Body of pancreas (tissue), 4 donors: ENCODE measurements at regions not wholly inside any gene's neighbourhood (a gene's known extent, or its start where the extent isn't known, plus 50 kb on each side); places are given as distances from the start of the nearest gene placed in this dataset.
A peak's percentile ranks its signal among the peaks of the same experiment; 100 is the strongest.

Experiments
- ATAC-seq: fragments of 150-250 bp; one replicate; pipeline ENCODE4 v1.9.1; 2016
- DNase-seq, 4 donors: peaks; one replicate each; pipeline ENCODE4 v3.0.0-alpha.2; 2019
- H3K27ac ChIP-seq, 4 donors: fragments of 200-600 bp; sonication (generic); 1 replicate in 3 of 4; 2 replicates in 1 of 4; pipeline versions ENCODE4 v1.5.1 to v1.6.1; 2016 to 2019; ENCODE audit warnings: mild to moderate bottlenecking in 1 of 4, mixed read lengths in 1 of 4, moderate library complexity in 1 of 4
- H3K27me3 ChIP-seq, 2 donors: fragments of 200-600 bp; sonication (generic); one replicate each; pipeline ENCODE4 v1.6.0; 2016; ENCODE audit warnings: mild to moderate bottlenecking in 1 of 2
- H3K36me3 ChIP-seq, 2 donors: fragments of 200-600 bp; sonication (generic); replicated peaks in 1 of 2; 2 replicates each; pipeline ENCODE4 v1.5.1; 2016; ENCODE audit warnings: low read depth in 2 of 2; ENCODE audit not compliant: insufficient read depth in 1 of 2
- H3K4me1 ChIP-seq: fragments of 200-600 bp; sonication (generic); one replicate; pipeline ENCODE4 v1.6.0; 2016
- H3K4me3 ChIP-seq, 2 donors: fragments of 200-600 bp; sonication (generic); 1 replicate in 1 of 2; 2 replicates in 1 of 2; pipeline ENCODE4 v1.5.1; 2016 to 2019
- H3K9me3 ChIP-seq, 3 donors: fragments of 200-600 bp; sonication (generic); 1 replicate in 2 of 3; 2 replicates in 1 of 3; pipeline ENCODE4 v1.5.1; 2016
- POLR2A ChIP-seq, 3 donors: fragments of 450-650 bp; IDR thresholded peaks; one replicate each; pipeline ENCODE4 v1.6.1; 2016; ENCODE audit warnings: antibody characterized with exemption in 3 of 3, mild to moderate bottlenecking in 2 of 3
- WGBS, 2 donors: methylation state at CpG; one replicate each; pipeline ENCODE4 v1.1.5; 2017; 5-methylcytosine and 5-hydroxymethylcytosine counted together
- intact Hi-C: fragments of 100-400 bp; cut with DNase I; formaldehyde crosslinking; loops from one replicate; pipeline ENCODE4 v1.15.1; 2023
- TF ChIP-seq, protein P1 (sequence below), 7 experiments: fragments of 450-650 bp in 4 of 7; fragments of 200-600 bp in 3 of 7; sonication (generic) in 3 of 7; IDR thresholded peaks; one replicate each; pipeline ENCODE4 v1.5.1; 2016 to 2019; ENCODE audit warnings: antibody characterized with exemption in 7 of 7

DNA sequence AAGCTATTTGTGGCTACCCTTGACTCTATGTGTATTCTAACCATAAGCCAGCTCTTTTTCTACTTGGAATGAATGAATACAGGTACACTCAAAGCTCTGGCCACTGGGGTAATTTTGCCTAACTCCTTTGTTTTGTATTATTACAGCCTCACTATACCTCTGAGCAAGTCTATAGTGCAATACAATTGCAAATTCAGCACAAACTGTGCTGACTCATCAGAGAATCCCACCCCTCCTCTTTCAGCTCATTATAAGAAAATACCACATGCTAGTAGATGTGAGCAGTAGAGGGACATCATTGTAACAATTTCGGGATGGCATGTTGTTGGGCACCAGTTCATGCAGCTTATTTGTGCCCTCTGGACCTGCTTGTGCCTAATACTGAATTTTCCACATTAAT, 1382.2 kb downstream of the SLITRK5 start:
- H3K4me1 ChIP-seq: no peaks in the 10 kb centered on the region
- TF ChIP-seq POLR2A (IDR thresholded peaks at IDR 0.05): no peak
- TF ChIP-seq, protein P1, sequence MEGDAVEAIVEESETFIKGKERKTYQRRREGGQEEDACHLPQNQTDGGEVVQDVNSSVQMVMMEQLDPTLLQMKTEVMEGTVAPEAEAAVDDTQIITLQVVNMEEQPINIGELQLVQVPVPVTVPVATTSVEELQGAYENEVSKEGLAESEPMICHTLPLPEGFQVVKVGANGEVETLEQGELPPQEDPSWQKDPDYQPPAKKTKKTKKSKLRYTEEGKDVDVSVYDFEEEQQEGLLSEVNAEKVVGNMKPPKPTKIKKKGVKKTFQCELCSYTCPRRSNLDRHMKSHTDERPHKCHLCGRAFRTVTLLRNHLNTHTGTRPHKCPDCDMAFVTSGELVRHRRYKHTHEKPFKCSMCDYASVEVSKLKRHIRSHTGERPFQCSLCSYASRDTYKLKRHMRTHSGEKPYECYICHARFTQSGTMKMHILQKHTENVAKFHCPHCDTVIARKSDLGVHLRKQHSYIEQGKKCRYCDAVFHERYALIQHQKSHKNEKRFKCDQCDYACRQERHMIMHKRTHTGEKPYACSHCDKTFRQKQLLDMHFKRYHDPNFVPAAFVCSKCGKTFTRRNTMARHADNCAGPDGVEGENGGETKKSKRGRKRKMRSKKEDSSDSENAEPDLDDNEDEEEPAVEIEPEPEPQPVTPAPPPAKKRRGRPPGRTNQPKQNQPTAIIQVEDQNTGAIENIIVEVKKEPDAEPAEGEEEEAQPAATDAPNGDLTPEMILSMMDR (IDR thresholded peaks at IDR 0.05): no peak
- H3K27me3 ChIP-seq: no peaks in the 10 kb centered on the region
- H3K9me3 ChIP-seq: no peaks in the 10 kb centered on the region
- H3K36me3 ChIP-seq: no peaks in the 10 kb centered on the region
- intact Hi-C loops: no loop called here
- WGBS, 2 donors: 47 to 67% methylated on average over 1 of the region's 1 CpG
- no peak overlapping the region for H3K27ac ChIP-seq
- no peak for ATAC-seq
- no peak overlapping the region for H3K4me3 ChIP-seq
- DNase-seq: no peak

DNA sequence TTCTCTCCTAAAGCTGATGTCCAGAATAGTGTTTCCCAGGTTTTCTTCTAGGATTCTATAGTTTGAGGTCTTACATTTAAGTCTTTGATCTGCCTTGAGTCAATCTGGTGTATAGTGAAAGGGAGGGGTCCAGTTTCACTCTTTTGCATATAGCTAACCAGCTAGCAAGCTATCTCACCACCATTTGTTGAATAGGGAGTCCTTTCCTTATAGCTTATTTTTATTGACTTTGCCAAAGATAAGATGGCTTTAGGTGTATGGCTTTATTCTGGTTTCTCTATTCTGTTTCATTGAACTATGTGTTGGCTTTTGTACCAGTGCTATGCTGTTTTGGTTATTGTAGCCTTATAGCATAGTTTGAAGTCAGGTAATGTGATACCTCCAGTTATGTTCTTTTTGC, 1386.1 kb downstream of the SLITRK5 start:
- Histone ChIP-seq H3K9me3 (no peaks in the 10 kb centered on the region), H3K27me3 (no peaks in the 10 kb centered on the region), H3K4me1 (no peaks in the 10 kb centered on the region), H3K27ac (no peak overlapping the region), H3K4me3 (no peak overlapping the region), H3K36me3 (no peaks in the 10 kb centered on the region)
- intact Hi-C loops: no loop called here
- DNase-seq (no peak), ATAC-seq (no peak)
- TF ChIP-seq, protein P1 (IDR thresholded peaks at IDR 0.05): no peak
- TF ChIP-seq POLR2A (IDR thresholded peaks at IDR 0.05): no peak

DNA sequence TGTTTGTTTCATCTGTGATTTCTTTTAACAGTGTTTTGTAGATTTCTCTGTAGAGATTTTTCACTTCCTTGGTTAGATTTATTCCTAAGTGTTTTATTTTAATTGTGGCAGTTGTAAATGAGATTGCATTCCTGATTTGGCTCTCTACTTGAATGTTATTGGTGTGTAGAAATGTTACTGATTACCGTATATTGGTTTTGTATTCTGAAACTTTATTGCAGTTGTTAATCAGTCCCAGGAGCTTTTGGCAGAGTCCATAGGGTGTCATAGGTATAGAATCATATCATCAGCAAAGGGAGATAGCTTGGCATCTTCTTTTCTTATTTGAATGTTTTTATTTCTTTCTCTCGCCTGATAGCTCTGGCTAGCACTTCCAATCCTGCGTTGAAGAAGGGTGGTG, 1386.7 kb downstream of the SLITRK5 start:
- WGBS, 2 donors: 84 to 92% methylated on average over 3 of the region's 3 CpGs
- ATAC-seq (no peak), DNase-seq (no peak)
- Histone ChIP-seq H3K36me3 (no peaks in the 10 kb centered on the region), H3K27ac (no peak overlapping the region), H3K4me1 (no peaks in the 10 kb centered on the region), H3K9me3 (no peaks in the 10 kb centered on the region), H3K27me3 (no peaks in the 10 kb centered on the region), H3K4me3 (no peak overlapping the region)
- intact Hi-C loops: no loop called here
- TF ChIP-seq, protein P1 (IDR thresholded peaks at IDR 0.05): no peak
- TF ChIP-seq POLR2A (IDR thresholded peaks at IDR 0.05): no peak

DNA sequence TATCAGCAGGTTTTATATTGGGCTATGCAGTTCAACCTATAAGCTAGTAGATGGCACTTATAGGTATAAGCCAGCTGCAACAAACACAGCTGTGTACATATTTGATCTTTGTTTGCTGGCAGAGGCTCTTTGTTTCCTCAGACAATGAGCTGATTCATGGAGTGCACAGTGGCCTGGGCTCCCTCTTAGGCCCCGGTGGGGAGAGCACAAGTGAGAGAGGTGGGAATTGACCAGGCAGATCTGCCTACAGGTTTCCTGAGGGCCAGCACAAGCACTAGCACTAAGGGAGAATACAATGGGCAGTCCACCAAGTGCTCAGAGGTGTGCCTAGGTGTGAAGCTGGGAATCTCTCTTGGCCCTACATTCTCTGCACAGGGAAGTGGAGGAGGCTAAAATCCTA, 1390.7 kb downstream of the SLITRK5 start:
- TF ChIP-seq, protein P1 (IDR thresholded peaks at IDR 0.05): no peak
- TF ChIP-seq POLR2A (IDR thresholded peaks at IDR 0.05): no peak
- DNase-seq: peak in 3 of 4 donors; percentile 5 to 10 (median 8)
- Histone ChIP-seq H3K27me3 (no peaks in the 10 kb centered on the region), H3K4me3 (no peak overlapping the region), H3K27ac (no peak overlapping the region), H3K4me1 (peaks cover 1% of the 10 kb centered on the region), H3K9me3 (no peaks in the 10 kb centered on the region), H3K36me3 (no peaks in the 10 kb centered on the region)
- no peak for ATAC-seq
- 10 to 11% methylated on average over 1 of the region's 1 CpG for WGBS, 2 donors
- intact Hi-C loops: no loop called here

DNA sequence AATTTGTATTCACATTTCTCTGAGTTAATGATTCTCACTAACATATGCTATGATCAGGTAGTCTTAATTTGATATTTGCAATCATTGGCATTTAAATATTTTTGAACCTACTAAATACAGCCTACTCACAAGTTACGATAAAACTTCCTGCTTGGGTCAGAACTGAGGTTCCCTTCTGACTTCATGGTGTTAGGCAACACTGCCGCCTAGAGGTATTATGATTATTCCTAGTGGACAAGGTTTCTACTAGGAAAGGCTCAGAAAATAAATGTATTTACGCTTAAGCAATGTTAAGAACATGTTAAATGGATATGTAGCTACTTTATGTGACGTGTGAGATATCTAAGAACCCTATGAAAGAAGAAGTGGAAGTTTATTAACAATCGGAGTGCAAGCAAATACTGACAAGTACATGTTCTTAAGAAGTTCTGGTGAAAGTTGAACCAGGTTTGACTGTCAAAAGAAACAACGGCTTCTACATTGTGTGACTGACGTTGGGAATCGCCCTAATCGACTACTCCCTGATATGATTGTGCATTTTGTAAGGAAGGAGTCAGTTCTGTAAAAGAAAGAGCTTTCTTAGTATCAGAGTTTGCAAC, 1395.8 kb downstream of the SLITRK5 start:
- intact Hi-C loops: no loop called here
- Histone ChIP-seq H3K36me3 (no peaks in the 10 kb centered on the region), H3K27me3 (no peaks in the 10 kb centered on the region), H3K4me3 (no peak overlapping the region), H3K27ac (no peak overlapping the region), H3K4me1 (peaks cover 7% of the 10 kb centered on the region), H3K9me3 (no peaks in the 10 kb centered on the region)
- 12 to 15% methylated on average over 9 of the region's 9 CpGs for WGBS, 2 donors
- ATAC-seq: peak; percentile 68
- TF ChIP-seq, protein P1 (IDR thresholded peaks at IDR 0.05): peak; percentile 49 to 78 (median 61)
- no peak for TF ChIP-seq POLR2A (IDR thresholded peaks at IDR 0.05)
- peak; percentile 15 to 46 (median 25) for DNase-seq
